ENCODE measurements at regions not wholly inside any gene's neighbourhood (a gene's known extent, or its start where the extent isn't known, plus 50 kb on each side); places are given as distances from the start of the nearest gene placed in this dataset.

- Histone ChIP-seq H3K9ac (no peak overlapping the region), H3K9me2 (ENCODE audit: insufficient read depth) (no peaks in the 10 kb centered on the region), H3K4me2 (ENCODE audit: unreplicated experiment) (no peak overlapping the region), H3K4me1 (ENCODE audit: insufficient read depth) (no peaks in the 10 kb centered on the region), H4K20me1 (ENCODE audit: insufficient read depth) (no peaks in the 10 kb centered on the region), H3K36me3 (ENCODE audit: low read depth) (no peaks in the 10 kb centered on the region), H3K27me3 (replicated peaks; ENCODE audit: insufficient read depth) (no peaks in the 10 kb centered on the region), H3K79me2 (ENCODE audit: insufficient read depth) (no peaks in the 10 kb centered on the region), H3K27ac (no peak overlapping the region), H3K9me3 (ENCODE audit: low read depth) (peaks cover 4% of the 10 kb centered on the region), H2AFZ (no peak overlapping the region), H3K4me3 (no peak overlapping the region), H3F3A (ENCODE audit: insufficient read depth) (no peaks in the 10 kb centered on the region)
- no peak for DNase-seq
- WGBS, 2 experiments (ENCODE audit: low coverage in 1 of 2, low lambda C conversion rate in 2 of 2, missing lambda C conversion rate in 2 of 2), result 41 to 50% methylated on average over 3 of the region's 3 CpGs
- no peak for TF ChIP-seq EZH2phosphoT487 (IDR thresholded peaks at IDR 0.05; ENCODE audit: insufficient read depth, low read depth)
- TF ChIP-seq EZH2 (IDR thresholded peaks at IDR 0.05; ENCODE audit: insufficient read depth, poor library complexity, severe bottlenecking), result no peak
- in situ Hi-C loops (cut with MboI), result no loop called here
These were observed 838.3 kb upstream of the NOVA1 start for GRCh38 chr14:27435923-27436670.

GRCh38 chr14:27484633-27485032, 886.8 kb upstream of the NOVA1 start:
- no peak for TF ChIP-seq EZH2phosphoT487 (IDR thresholded peaks at IDR 0.05; ENCODE audit: insufficient read depth, low read depth)
- no peak for TF ChIP-seq EZH2 (IDR thresholded peaks at IDR 0.05; ENCODE audit: insufficient read depth, poor library complexity, severe bottlenecking)
- Histone ChIP-seq H3K4me3 (no peak overlapping the region), H4K20me1 (ENCODE audit: insufficient read depth) (no peaks in the 10 kb centered on the region), H3K79me2 (ENCODE audit: insufficient read depth) (no peaks in the 10 kb centered on the region), H3K4me1 (ENCODE audit: insufficient read depth) (no peaks in the 10 kb centered on the region), H3K27ac (no peak overlapping the region), H3F3A (ENCODE audit: insufficient read depth) (no peaks in the 10 kb centered on the region), H3K36me3 (ENCODE audit: low read depth) (no peaks in the 10 kb centered on the region), H3K9me2 (ENCODE audit: insufficient read depth) (no peaks in the 10 kb centered on the region), H3K9ac (no peak overlapping the region), H3K4me2 (ENCODE audit: unreplicated experiment) (no peak overlapping the region), H3K27me3 (replicated peaks; ENCODE audit: insufficient read depth) (no peaks in the 10 kb centered on the region), H2AFZ (no peak overlapping the region), H3K9me3 (ENCODE audit: low read depth) (no peaks in the 10 kb centered on the region)
- no peak for DNase-seq
- in situ Hi-C loops (cut with MboI), result no loop called here

- no peak for TF ChIP-seq EZH2 (IDR thresholded peaks at IDR 0.05; ENCODE audit: insufficient read depth, poor library complexity, severe bottlenecking)
- no peak for TF ChIP-seq EZH2phosphoT487 (IDR thresholded peaks at IDR 0.05; ENCODE audit: insufficient read depth, low read depth)
- no peaks in the 10 kb centered on the region for H3K9me3 ChIP-seq (ENCODE audit: low read depth)
- no peaks in the 10 kb centered on the region for H3K27me3 ChIP-seq (replicated peaks; ENCODE audit: insufficient read depth)
- in situ Hi-C loops (cut with MboI), result no loop called here
- H3K36me3 ChIP-seq (ENCODE audit: low read depth), result no peaks in the 10 kb centered on the region
- no peak overlapping the region for H2AFZ ChIP-seq
- H3K79me2 ChIP-seq (ENCODE audit: insufficient read depth), result no peaks in the 10 kb centered on the region
- no peak overlapping the region for H3K4me3 ChIP-seq
- no peaks in the 10 kb centered on the region for H4K20me1 ChIP-seq (ENCODE audit: insufficient read depth)
- H3K9me2 ChIP-seq (ENCODE audit: insufficient read depth), result no peaks in the 10 kb centered on the region
- H3K27ac ChIP-seq, result no peak overlapping the region
- no peak overlapping the region for H3K9ac ChIP-seq
- H3F3A ChIP-seq (ENCODE audit: insufficient read depth), result no peaks in the 10 kb centered on the region
- DNase-seq, result no peak
- no peak overlapping the region for H3K4me2 ChIP-seq (ENCODE audit: unreplicated experiment)
- no peaks in the 10 kb centered on the region for H3K4me1 ChIP-seq (ENCODE audit: insufficient read depth)
These were observed 887.4 kb upstream of the NOVA1 start for GRCh38 chr14:27485193-27485592.

GRCh38 chr14:27506272-27506671, 908.4 kb upstream of the NOVA1 start:
- in situ Hi-C loops (cut with MboI), result no loop called here
- H3K4me3 ChIP-seq, result no peak overlapping the region
- no peak overlapping the region for H3K4me2 ChIP-seq (ENCODE audit: unreplicated experiment)
- no peaks in the 10 kb centered on the region for H3K27me3 ChIP-seq (replicated peaks; ENCODE audit: insufficient read depth)
- no peak overlapping the region for H3K9ac ChIP-seq
- no peaks in the 10 kb centered on the region for H3K4me1 ChIP-seq (ENCODE audit: insufficient read depth)
- 0 to 23% methylated on average over 1 of the region's 1 CpG for WGBS, 2 experiments (ENCODE audit: low coverage in 1 of 2, low lambda C conversion rate in 2 of 2, missing lambda C conversion rate in 2 of 2)
- no peak for DNase-seq
- H4K20me1 ChIP-seq (ENCODE audit: insufficient read depth), result no peaks in the 10 kb centered on the region
- no peaks in the 10 kb centered on the region for H3K36me3 ChIP-seq (ENCODE audit: low read depth)
- no peak overlapping the region for H2AFZ ChIP-seq
- no peak overlapping the region for H3K27ac ChIP-seq
- H3K9me3 ChIP-seq (ENCODE audit: low read depth), result no peaks in the 10 kb centered on the region
- no peaks in the 10 kb centered on the region for H3K79me2 ChIP-seq (ENCODE audit: insufficient read depth)
- H3F3A ChIP-seq (ENCODE audit: insufficient read depth), result no peaks in the 10 kb centered on the region
- TF ChIP-seq EZH2 (IDR thresholded peaks at IDR 0.05; ENCODE audit: insufficient read depth, poor library complexity, severe bottlenecking) (no peak), EZH2phosphoT487 (IDR thresholded peaks at IDR 0.05; ENCODE audit: insufficient read depth, low read depth) (no peak)
- no peaks in the 10 kb centered on the region for H3K9me2 ChIP-seq (ENCODE audit: insufficient read depth)

- no peaks in the 10 kb centered on the region for H3K9me3 ChIP-seq (ENCODE audit: low read depth)
- TF ChIP-seq EZH2phosphoT487 (IDR thresholded peaks at IDR 0.05; ENCODE audit: insufficient read depth, low read depth) (no peak), EZH2 (IDR thresholded peaks at IDR 0.05; ENCODE audit: insufficient read depth, poor library complexity, severe bottlenecking) (no peak)
- DNase-seq, result peak; percentile 7
- H3K27ac ChIP-seq, result no peak overlapping the region
- H2AFZ ChIP-seq, result no peak overlapping the region
- H3K4me1 ChIP-seq (ENCODE audit: insufficient read depth), result no peaks in the 10 kb centered on the region
- no peaks in the 10 kb centered on the region for H4K20me1 ChIP-seq (ENCODE audit: insufficient read depth)
- no peak overlapping the region for H3K4me2 ChIP-seq (ENCODE audit: unreplicated experiment)
- H3F3A ChIP-seq (ENCODE audit: insufficient read depth), result no peaks in the 10 kb centered on the region
- H3K36me3 ChIP-seq (ENCODE audit: low read depth), result no peaks in the 10 kb centered on the region
- H3K9me2 ChIP-seq (ENCODE audit: insufficient read depth), result no peaks in the 10 kb centered on the region
- no peak overlapping the region for H3K9ac ChIP-seq
- 0% methylated on average over 1 of the region's 1 CpG for WGBS, 2 experiments (ENCODE audit: low coverage in 1 of 2, low lambda C conversion rate in 2 of 2, missing lambda C conversion rate in 2 of 2)
- no peaks in the 10 kb centered on the region for H3K79me2 ChIP-seq (ENCODE audit: insufficient read depth)
- H3K4me3 ChIP-seq, result no peak overlapping the region
- in situ Hi-C loops (cut with MboI), result no loop called here
- H3K27me3 ChIP-seq (replicated peaks; ENCODE audit: insufficient read depth), result no peaks in the 10 kb centered on the region
These were observed 930.5 kb upstream of the NOVA1 start for GRCh38 chr14:27528328-27528727.
